H7 (cell line): ENCODE measurements at regions not wholly inside any gene's neighbourhood (a gene's known extent, or its start where the extent isn't known, plus 50 kb on each side); places are given as distances from the start of the nearest gene placed in this dataset.

ENCODE experiments used
- DNase-seq: peaks from one replicate; pipeline ENCODE4 v3.0.0; 2012
- H3K27me3 ChIP-seq: 2 replicates; pipeline ENCODE4 v1.6.0; 2011; ENCODE audit warnings: mild to moderate bottlenecking, low read length; ENCODE audit not compliant: control insufficient read depth, insufficient read depth
- H3K36me3 ChIP-seq: replicated peaks from 2 replicates; pipeline ENCODE4 v1.5.1; 2011; ENCODE audit warnings: low read length; ENCODE audit not compliant: control insufficient read depth, insufficient read depth
- H3K4me3 ChIP-seq: 2 replicates; pipeline ENCODE4 v1.5.1; 2011; ENCODE audit warnings: low read depth, mild to moderate bottlenecking, control low read depth, low read length, moderate library complexity; ENCODE audit not compliant: insufficient read depth

DNA sequence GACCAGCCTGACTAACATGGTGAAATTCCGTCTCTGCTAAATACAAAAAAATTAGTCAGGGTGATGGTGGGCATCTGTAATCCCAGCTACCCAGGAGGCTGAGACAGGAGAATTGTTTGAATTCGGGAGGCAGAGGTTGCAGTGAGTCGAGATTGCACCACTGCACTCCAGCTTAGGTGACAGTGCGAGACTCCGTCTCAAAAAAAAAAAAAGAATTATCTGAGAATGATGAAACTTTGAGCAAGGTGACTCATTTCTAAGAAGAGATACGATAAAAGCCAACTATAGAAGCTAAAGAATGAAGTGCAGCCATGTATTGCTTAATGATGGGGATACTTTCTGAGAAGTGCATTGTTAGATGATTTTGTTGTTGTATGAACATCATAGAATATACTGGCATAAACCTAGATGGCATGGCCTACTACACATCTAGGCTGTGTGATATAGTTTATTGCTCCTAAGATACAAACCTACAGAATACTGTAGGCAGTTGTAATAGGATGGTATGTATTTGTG is 64.7 kb downstream of the SNRPE start:
- Histone ChIP-seq H3K27me3 (no peaks in the 10 kb centered on the region), H3K4me3 (no peak overlapping the region), H3K36me3 (no peaks in the 10 kb centered on the region)
- no peak for DNase-seq

GRCh38 chr1:203929741-203930309 is 68.4 kb downstream of the SNRPE start:
- no peak for DNase-seq
- H3K4me3 ChIP-seq: no peak overlapping the region
- no peaks in the 10 kb centered on the region for H3K27me3 ChIP-seq
- H3K36me3 ChIP-seq: no peaks in the 10 kb centered on the region

DNA sequence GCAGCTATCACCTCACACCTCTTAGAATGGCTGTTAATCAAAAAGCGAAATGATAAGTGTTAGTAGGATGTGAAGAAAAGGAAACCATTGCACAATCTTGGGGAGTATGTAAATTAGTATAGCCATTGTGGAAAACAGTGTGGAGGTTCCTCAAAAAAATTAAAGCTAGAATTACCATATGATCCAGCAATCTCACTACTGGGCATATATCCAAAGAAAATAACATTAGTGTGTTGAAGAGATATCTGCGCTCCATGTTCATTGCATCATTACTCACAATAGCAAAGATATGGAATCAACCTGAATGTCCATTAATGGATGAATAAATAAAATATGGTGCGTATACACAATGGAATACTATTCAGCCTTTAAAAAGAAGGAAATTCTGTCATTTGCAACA is 68.9 kb downstream of the SNRPE start:
- Histone ChIP-seq H3K4me3 (no peak overlapping the region), H3K36me3 (no peaks in the 10 kb centered on the region), H3K27me3 (no peaks in the 10 kb centered on the region)
- no peak for DNase-seq

- Histone ChIP-seq H3K27me3 (no peaks in the 10 kb centered on the region), H3K36me3 (no peaks in the 10 kb centered on the region), H3K4me3 (no peak overlapping the region)
- DNase-seq: no peak
Observed at GRCh38 chr1:203931953-203932352, 70.6 kb downstream of the SNRPE start.

DNA sequence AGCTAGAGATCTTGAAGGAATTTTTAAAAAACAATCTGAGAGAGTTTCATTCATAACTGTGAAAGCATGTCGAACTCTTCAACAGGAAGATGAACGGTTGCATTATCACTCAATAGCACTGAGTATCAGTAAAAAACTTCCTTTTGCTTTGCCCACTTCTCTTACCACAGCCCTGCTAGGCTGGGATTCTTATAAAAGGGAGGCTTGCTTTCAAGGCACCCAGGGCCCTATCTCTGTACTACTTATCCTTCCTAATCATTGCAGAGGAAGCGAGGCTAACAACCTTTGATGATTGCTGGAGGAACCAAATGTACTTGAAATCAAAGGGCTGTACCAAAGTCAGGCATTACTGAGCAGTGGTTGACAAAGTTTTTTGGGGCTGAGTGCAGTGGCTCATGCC is 71.2 kb downstream of the SNRPE start:
- Histone ChIP-seq H3K4me3 (no peak overlapping the region), H3K27me3 (no peaks in the 10 kb centered on the region), H3K36me3 (no peaks in the 10 kb centered on the region)
- no peak for DNase-seq

- H3K36me3 ChIP-seq: no peaks in the 10 kb centered on the region
- no peak overlapping the region for H3K4me3 ChIP-seq
- no peaks in the 10 kb centered on the region for H3K27me3 ChIP-seq
- DNase-seq: no peak
Observed at GRCh38 chr1:203934027-203934426, 72.6 kb downstream of the SNRPE start.

DNA sequence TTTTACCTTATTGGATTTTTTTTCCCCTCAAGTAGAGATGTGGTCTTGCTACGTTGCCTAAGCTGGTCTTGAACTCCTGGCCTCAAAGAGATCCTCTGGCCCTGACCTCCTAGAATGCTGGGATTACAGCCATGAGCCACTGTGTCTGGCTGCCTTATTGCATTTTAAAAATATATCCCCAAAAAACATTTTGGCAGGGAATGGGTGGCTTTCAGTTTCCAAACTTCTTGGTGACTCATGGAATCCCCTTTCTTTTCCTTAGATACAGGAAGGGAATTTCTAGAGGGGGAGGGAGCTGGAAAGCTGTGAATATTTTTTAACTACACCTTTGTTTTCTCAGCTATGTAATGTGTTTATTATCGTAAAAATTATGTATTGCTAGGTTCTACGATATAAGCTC is 73.3 kb downstream of the SNRPE start:
- Histone ChIP-seq H3K36me3 (no peaks in the 10 kb centered on the region), H3K4me3 (no peak overlapping the region), H3K27me3 (no peaks in the 10 kb centered on the region)
- DNase-seq: no peak

- Histone ChIP-seq H3K27me3 (no peaks in the 10 kb centered on the region), H3K36me3 (no peaks in the 10 kb centered on the region), H3K4me3 (no peak overlapping the region)
- DNase-seq: no peak
Observed at GRCh38 chr1:203935321-203935720, 73.9 kb downstream of the SNRPE start.

DNA sequence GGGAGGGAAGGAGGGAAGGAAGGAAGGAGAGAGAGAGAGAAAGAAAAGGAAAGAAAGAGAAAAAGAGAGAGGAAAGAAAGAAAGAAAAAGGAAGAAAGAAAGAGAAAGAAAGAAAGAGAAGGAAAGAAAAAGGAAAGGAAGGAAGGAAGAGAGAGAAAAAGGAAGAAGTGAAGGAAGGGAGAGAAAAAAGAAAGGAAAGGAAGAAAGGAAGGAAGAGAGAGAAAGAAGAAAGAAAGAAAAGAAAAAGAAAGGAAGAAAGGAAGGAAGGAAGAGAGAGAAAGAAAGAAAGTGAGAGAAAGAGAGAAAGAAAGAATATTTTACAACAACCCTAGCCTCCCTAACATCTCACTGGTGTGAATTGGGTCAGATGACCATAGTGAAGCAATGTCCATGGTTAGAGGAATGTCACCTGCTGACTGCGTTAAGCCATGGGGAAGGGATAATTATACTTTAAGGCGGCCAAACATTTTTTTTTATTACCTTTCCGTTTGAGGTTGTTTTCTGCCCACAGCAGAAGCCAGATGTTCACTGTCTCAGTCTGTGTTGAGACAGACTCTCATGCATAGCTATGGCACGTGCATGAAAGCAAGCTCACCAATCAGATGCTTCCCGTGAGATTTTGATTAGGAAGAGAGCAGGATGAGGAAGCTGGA is 76.4 kb downstream of the SNRPE start:
- Histone ChIP-seq H3K36me3 (no peaks in the 10 kb centered on the region), H3K4me3 (no peak overlapping the region), H3K27me3 (no peaks in the 10 kb centered on the region)
- DNase-seq: no peak

- Histone ChIP-seq H3K36me3 (no peaks in the 10 kb centered on the region), H3K27me3 (no peaks in the 10 kb centered on the region), H3K4me3 (no peak overlapping the region)
- no peak for DNase-seq
Observed at GRCh38 chr1:203944651-203945404, 83.4 kb downstream of the SNRPE start.

GRCh38 chr1:203954293-203954692 is 92.9 kb downstream of the SNRPE start:
- no peaks in the 10 kb centered on the region for H3K36me3 ChIP-seq
- no peak for DNase-seq
- H3K4me3 ChIP-seq: no peak overlapping the region
- H3K27me3 ChIP-seq: no peaks in the 10 kb centered on the region

- DNase-seq: no peak
- H3K27me3 ChIP-seq: no peaks in the 10 kb centered on the region
- H3K36me3 ChIP-seq: no peaks in the 10 kb centered on the region
- no peak overlapping the region for H3K4me3 ChIP-seq
Observed at GRCh38 chr1:203954788-203955552, 93.6 kb downstream of the SNRPE start.

- H3K27me3 ChIP-seq: no peaks in the 10 kb centered on the region
- H3K36me3 ChIP-seq: no peaks in the 10 kb centered on the region
- no peak for DNase-seq
- no peak overlapping the region for H3K4me3 ChIP-seq
Observed at GRCh38 chr1:203968761-203969160, 104.2 kb upstream of the SOX13 start.

DNA sequence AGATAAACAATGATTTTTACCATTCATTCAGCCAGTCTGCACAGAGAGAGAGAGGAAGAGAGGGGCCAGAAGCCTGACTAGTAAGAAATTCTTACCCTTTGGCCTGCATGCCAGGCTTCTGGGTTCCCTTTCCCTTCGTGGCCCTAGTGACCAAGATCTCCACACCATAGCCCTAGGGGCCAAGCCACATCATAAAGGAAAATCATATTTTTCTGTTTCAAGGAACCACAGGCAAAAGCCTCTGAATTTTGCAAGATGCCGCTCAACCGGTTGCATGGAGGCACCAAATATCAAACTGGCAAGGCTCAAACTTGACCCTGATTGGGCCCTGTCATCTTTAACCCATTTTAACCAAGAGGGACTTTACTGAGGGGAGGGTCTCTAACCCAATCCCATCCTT is 103.1 kb upstream of the SOX13 start:
- Histone ChIP-seq H3K27me3 (no peaks in the 10 kb centered on the region), H3K4me3 (no peak overlapping the region), H3K36me3 (no peaks in the 10 kb centered on the region)
- no peak for DNase-seq
